NCI-H345 (cell line): ENCODE measurements at regions not wholly inside any gene's neighbourhood (a gene's known extent, or its start where the extent isn't known, plus 50 kb on each side); places are given as distances from the start of the nearest gene placed in this dataset.
"Not testable (repeated sequence)": the region's sequence is repeated elsewhere in the genome, so short reads cannot be mapped to it uniquely, and the experiment has no call there.

Experiments
- DNase-seq: peaks from one replicate; lab custom pipeline; 2025; lab: John Stamatoyannopoulos, UW

GRCh38 chr3:175956964-175957363 is 1097.8 kb downstream of the NAALADL2 start:
- no peak for DNase-seq

DNA sequence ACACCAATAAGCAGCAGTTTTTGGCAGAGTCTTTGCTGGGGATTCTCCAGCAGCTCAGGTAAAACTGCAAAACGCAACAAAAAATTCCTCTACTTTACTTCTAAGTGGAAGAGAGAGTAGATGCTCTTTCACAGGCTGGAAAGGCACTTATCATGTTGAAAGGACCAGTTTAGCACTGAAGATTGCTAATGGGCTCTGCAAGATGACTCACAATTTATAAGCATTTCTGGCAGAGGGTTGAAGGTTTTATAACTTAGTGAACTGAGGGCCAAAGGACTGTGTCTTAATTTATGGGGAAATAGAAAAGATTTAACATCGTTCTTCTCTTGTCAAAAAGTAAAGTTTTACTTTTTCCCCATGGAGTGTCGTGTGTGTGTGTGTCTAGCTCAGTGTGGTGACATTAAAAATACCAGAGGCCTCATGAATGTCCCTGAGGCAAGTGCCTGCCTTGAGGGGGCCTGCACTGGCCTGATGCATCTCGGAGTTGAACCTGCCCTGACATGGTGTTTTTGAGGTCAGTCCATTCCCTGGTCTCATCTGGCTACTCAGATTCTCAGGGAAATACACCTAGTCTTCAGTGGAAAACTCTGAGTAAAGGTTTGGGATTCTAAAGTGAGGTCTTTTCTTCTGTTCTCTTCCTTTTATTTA is 1092.0 kb downstream of the NAALADL2 start:
- DNase-seq, result no peak

DNA sequence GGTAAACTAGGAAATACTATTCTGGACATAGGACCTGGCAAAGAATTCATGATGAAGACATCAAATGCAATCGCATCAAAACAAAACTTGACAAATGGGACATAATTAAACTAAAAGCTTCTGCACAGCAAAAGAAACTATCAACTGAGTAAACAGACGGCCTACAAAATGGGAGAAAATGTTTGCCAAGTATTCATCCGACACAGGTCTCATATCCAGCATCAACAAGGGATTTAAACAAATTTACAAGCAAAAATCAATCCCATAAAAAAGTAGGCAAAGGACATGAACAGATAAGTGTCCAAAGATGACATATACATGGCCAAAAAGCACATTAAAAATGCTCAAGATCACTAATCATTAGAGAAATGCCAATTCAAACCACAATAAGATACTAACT is 1088.9 kb downstream of the NAALADL2 start:
- peak; percentile 32 for DNase-seq

DNA sequence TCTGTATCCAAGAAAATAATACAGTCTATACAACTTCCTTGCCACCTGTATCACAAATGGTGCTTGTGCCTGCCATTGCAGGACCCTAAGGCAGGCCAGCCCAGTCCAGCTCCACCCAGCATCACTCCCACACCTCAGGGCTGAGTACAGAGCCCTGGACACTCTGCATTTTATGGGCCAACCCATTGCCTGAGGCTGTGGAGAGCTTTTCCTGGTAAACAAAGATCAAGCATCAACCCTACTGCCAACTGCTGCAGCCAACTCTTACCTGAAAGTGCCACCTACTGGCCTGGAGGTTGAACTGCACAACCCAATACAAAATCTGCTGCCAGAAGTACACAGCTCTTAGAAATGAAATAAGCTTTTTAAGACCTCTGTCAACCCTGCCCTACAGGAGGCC is 1082.2 kb downstream of the NAALADL2 start:
- no peak for DNase-seq

- no peak for DNase-seq
These were observed 1081.7 kb downstream of the NAALADL2 start for GRCh38 chr3:175940881-175941280.

- no peak for DNase-seq
These were observed 1081.1 kb downstream of the NAALADL2 start for GRCh38 chr3:175940243-175940642.

GRCh38 chr3:175937367-175937766 is 1078.2 kb downstream of the NAALADL2 start:
- not testable (repeated sequence) for DNase-seq

- DNase-seq, result no peak
These were observed 1073.5 kb downstream of the NAALADL2 start for GRCh38 chr3:175932586-175932985.

- DNase-seq, result no peak
These were observed 1060.0 kb downstream of the NAALADL2 start for GRCh38 chr3:175919133-175919532.

GRCh38 chr3:175916191-175916934 is 1057.2 kb downstream of the NAALADL2 start:
- no peak for DNase-seq

DNA sequence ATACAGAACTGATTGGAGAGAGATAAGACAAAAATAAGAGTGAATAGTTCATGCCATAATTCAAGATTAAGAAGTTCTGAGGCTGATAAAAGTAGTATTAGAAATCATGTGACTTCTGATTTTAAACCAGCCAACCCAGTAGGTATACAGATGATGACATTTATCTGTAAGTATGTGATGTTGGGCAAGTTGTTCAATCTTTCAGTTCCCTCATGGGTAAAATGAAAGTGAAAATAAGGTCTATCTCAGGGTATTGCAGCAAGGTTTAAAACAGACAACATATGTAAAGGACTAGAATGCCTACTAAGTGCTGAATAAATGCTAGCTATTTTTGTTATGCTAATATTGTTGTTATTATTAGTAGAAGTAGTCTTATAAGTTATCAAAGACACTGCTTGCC is 1055.7 kb downstream of the NAALADL2 start:
- DNase-seq, result no peak

DNA sequence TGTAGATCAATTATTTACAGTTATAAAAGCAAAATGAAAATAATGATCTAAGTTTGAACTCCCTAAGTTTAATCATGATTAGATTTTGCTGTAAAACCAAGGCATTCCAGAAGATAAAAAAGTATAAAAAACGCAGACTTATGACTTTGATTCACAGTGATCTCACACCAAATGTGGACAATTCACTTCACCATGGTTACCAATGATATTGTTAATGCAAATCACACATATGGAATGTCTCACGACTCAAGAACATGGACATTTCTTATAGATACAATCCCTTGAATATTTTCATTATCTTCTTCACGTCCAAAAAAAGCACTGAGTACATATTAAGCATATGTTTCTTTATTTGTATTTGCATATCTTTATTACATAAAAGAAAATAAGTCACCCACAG is 1054.2 kb downstream of the NAALADL2 start:
- no peak for DNase-seq

DNA sequence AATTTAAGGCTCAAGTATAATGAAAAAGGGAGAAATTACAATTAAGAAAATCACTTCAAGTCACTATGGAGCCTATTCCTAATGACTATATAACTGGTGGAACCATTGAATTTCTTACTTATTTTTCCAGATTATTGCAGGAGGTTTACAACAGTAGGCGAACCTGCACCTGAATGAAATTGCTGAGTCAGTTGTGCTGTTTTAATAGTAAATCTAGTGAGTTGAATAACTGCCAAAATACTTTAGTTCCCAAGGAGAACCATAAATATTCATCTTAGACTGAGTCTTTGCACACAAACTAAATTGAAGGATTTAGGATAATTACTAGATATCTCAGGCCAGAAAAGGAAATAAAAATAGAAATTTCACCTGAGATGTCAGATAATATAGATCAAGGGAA is 1052.8 kb downstream of the NAALADL2 start:
- no peak for DNase-seq

DNA sequence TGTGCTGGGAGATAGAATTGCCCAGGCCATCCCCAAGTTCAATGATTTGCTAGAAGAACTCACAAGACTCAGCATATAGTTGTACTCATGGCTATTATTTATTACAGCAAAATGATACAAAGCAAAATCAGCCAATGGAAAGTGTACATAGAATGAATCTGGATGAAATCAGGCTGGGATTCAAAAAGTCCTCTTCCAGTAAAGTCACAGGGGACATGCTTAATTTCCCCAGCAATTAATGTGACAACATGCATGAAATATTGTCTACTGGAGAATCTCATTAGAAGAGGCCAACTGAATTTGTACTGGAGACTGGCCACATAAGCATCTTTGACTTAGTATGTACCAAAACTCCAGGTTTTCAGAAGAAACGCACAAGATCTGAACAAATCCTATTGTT is 1043.1 kb downstream of the NAALADL2 start:
- DNase-seq, result no peak

GRCh38 chr3:175898194-175898593 is 1039.1 kb downstream of the NAALADL2 start:
- no peak for DNase-seq

DNA sequence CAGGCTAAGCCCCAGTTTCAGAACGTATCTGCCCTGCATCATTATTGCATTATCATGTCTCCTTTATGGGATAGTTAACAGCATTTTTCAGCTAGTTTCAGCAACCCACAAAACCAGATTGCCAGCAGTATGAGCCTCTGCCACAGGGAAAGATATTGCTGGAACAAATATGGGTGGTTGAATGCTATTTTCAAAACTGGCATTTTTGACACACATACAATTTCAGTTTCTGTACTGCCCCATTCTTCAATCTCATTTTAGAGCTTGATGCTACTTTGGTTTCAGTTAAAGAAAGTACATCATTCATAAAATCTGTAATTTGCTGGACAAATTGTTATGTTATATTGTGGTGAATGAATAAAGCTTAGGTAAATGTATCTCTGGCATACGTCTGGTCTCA is 1037.5 kb downstream of the NAALADL2 start:
- no peak for DNase-seq

- no peak for DNase-seq
These were observed 1036.6 kb downstream of the NAALADL2 start for GRCh38 chr3:175895731-175896130.

- no peak for DNase-seq
These were observed 1034.4 kb downstream of the NAALADL2 start for GRCh38 chr3:175893566-175893965.

- DNase-seq, result no peak
These were observed 1030.9 kb downstream of the NAALADL2 start for GRCh38 chr3:175890066-175890465.

DNA sequence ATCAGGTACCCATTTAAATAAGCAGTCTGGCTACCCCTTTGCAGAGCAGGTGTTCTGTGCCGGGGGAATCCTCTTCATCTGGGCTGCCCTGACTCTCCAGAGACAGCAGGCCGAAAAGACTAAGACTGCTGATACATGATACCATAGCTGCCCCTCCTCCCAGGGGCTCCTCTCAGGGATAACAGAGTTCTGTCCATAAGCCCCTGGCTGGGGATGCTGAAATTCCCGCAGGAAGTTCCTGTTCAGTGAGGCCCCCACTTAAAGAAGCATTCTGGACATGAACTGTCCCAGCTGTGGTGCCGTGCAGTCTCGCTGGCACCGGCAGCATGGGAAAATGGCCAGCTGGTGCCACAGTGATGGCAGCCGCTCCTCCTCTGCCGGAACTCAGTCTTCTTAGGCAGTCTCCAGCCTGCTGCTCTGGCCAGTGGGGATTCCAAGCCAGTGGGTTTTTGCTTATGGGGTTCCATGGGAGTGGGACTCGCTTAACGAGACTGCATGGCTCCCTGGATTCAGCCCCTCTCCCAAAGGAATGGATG is 1026.2 kb downstream of the NAALADL2 start:
- no peak for DNase-seq

DNA sequence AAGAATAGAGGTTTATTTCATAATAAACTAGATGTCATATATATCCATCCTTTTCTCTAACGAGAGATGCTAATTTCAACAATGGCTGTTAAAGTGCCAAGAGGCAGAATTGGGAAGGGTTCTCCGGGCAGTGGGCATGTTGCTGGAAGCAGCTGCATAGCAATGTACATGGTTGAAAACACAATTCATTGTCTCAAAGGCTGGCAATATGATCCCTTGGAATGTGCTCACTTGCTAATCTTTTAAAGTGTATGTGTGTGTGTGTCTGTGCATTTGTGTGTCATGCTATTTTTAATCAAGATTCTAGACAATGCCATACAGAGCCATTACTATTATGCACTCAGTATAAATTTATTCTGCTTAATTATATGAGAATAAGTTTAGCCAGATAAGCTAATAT is 1020.3 kb downstream of the NAALADL2 start:
- no peak for DNase-seq

- no peak for DNase-seq
These were observed 1010.3 kb downstream of the NAALADL2 start for GRCh38 chr3:175869404-175869803.

GRCh38 chr3:175868626-175869025 is 1009.5 kb downstream of the NAALADL2 start:
- no peak for DNase-seq

GRCh38 chr3:175865724-175866123 is 1006.6 kb downstream of the NAALADL2 start:
- DNase-seq, result no peak
